ENCODE measurements at regions not wholly inside any gene's neighbourhood (a gene's known extent, or its start where the extent isn't known, plus 50 kb on each side); places are given as distances from the start of the nearest gene placed in this dataset.

- TF ChIP-seq SKIL (IDR thresholded peaks at IDR 0.05; ENCODE audit: low read depth, poor library complexity, severe bottlenecking) (no peak), GATAD2B (conservative IDR thresholded peaks at IDR 0.05; ENCODE audit: low read depth) (peak; percentile 63; the same call in 1 of the 2 replicates), ZNF207 (IDR thresholded peaks at IDR 0.05; ENCODE audit: borderline replicate concordance) (no peak), HDAC2 (IDR thresholded peaks at IDR 0.05) (no peak), PML (IDR thresholded peaks at IDR 0.05; ENCODE audit: low read length) (no peak), PRDM15 (CRISPR knock-in tag; IDR thresholded peaks at IDR 0.05) (no peak), BRCA1 (IDR thresholded peaks at IDR 0.05; ENCODE audit: low read depth, low read length) (no peak), NKRF (conservative IDR thresholded peaks at IDR 0.05) (peak; percentile 15; the same call in 1 of the 2 replicates), CHD1 (IDR thresholded peaks at IDR 0.05; ENCODE audit: low read depth, low read length) (no peak), SUZ12 (IDR thresholded peaks at IDR 0.05; ENCODE audit: unreplicated experiment) (no peak), ZSCAN29 (IDR thresholded peaks at IDR 0.05) (0 out of 2 replicates have a peak, but pooled peaks have one; percentile 18), MAX (IDR thresholded peaks at IDR 0.05; ENCODE audit: low read depth, low read length) (peak; percentile 30; the same call in 1 of the 2 replicates), TARDBP (IDR thresholded peaks at IDR 0.05; ENCODE audit: borderline replicate concordance) (no peak), RFX5 (IDR thresholded peaks at IDR 0.05; ENCODE audit: low read depth, low read length) (no peak), BHLHE40 (IDR thresholded peaks at IDR 0.05; ENCODE audit: borderline replicate concordance in 1 of 2, low read depth in 2 of 2, low read length in 1 of 2) (peak in 1 of 2 experiments; percentile 74; a peak in 3 of 4 replicates), MEF2B (IDR thresholded peaks at IDR 0.05; ENCODE audit: partially characterized antibody, poor library complexity, severe bottlenecking) (peak; percentile 81), RAD21 (IDR thresholded peaks at IDR 0.05; ENCODE audit: insufficient read depth, low read depth, low read length) (peak; percentile 82), SMARCA5 (IDR thresholded peaks at IDR 0.05) (no peak; the same call in 1 of the 2 replicates)
Observed at GRCh38 chr3:43996379-43997301, 245.0 kb upstream of the TOPAZ1 start (continued).
